HG03103 (cell line): ENCODE measurements at regions not wholly inside any gene's neighbourhood (a gene's known extent, or its start where the extent isn't known, plus 50 kb on each side); places are given as distances from the start of the nearest gene placed in this dataset.
"Not testable (repeated sequence)": the region's sequence is repeated elsewhere in the genome, so short reads cannot be mapped to it uniquely, and the experiment has no call there.

Source experiments
- ATAC-seq: cut with Tn5 transposase; IDR thresholded peaks from one replicate; pipeline ENCODE4 v1.9.1; 2021; ENCODE audit warnings: low read depth; ENCODE audit not compliant: unreplicated experiment

DNA sequence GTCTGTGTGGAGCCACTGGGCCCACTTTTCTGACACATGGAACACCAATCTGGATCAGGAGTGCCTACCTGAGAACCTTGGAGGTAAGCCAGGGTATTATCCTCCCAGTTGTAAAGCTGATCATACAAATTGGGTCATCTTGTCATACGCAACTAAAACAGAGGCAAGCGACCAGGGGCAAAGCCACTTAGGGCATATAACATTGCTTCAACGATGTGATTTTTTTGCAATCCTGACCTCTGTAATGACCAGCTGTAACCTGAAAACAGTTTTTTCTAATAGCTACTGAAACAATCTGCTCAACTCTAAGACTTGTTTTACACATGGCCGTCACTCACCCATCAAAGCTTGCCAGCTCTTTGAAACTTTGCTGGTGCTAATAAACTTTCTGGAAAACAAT, 261.5 kb upstream of the AGTR2 start:
- no peak for ATAC-seq

- ATAC-seq: no peak
Measured at GRCh38 chrX:115911967-115912366, 258.6 kb upstream of the AGTR2 start.

DNA sequence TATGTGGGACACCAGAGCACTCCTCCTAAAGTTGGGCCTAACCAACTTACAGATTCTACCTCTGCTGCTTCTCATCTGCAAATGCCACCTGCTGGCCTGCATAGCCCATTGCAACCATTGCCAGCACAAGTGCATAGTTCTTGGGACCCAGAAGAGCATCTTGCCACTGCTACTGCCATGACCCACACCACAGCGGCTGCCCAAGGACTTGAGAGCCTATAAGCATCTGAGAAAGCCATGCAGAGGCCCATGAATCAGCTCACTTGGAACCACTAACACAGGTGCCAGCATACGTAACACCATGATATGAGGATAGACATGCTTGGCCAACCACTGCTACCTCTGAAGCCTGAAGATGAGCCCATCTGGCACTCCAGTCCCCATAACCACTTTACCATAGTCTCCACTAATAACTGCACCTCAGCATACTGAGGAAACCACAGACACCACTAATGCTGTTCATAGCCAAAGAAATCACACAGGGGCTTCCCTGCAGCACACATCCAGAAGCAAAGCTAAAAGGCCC, 258.1 kb upstream of the AGTR2 start:
- ATAC-seq: peak; percentile 92

GRCh38 chrX:115913575-115913974, 257.0 kb upstream of the AGTR2 start:
- ATAC-seq: peak; percentile 46

DNA sequence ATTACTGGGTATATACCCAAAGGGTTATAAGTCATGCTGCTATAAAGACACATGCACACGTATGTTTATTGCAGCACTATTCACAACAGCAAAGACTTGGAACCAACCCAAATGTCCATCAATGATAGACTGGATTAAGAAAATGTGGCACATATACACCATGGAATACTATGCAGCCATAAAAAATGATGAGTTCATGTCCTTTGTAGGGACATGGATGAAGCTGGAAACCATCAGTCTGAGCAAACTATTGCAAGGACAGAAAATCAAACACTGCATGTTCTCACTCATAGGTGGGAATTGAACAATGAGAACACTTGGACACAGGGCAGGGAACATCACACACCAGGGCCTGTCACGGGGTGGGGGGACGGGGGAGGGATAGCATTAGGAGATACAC, 254.9 kb upstream of the AGTR2 start:
- not testable (repeated sequence) for ATAC-seq

- no peak for ATAC-seq
Measured at GRCh38 chrX:115929480-115929879, 241.1 kb upstream of the AGTR2 start.

- ATAC-seq: no peak
Measured at GRCh38 chrX:115936008-115936407, 234.5 kb upstream of the AGTR2 start.

DNA sequence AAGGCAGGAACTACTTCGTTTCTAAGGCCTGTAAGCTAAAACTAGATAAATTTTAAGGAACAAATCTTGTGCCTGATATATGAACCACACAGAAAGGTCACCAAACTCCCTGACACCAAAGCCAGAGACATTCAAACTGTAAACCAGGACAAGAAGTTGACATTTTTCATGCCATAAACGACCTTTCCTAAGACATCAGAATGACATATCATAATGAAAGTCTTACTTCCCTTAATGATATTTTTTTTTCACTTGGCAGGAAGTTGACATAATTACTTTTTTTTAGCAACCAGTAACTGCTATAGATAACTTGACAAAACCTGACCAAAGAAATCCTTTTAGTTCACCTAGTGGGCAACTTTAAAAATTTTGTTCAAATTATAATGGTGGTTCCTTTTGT, 231.5 kb upstream of the AGTR2 start:
- peak; percentile 50 for ATAC-seq

DNA sequence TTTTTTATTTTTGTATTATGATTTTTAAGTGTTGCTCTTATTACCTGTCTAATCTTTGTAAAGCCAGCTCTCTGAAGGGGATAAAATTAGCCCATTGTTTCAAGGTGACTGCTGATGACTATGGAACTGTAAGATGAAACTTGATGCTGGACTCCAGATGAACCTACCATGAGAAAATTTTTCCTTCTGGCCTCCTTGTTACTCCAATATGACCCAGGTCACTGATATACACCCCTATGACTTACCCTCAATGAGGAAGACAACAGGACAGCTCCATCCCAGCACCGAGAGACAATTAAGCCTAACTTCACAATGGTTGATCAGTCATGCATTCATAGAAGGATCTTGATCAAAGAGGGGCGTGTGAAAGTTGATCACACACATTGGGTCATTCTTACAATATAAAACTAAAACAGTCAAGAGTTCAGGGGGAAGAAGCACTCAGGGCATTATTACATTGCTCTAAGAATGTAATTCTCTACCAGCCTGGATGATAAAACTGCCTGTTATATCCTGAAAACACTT, 230.8 kb upstream of the AGTR2 start:
- ATAC-seq: peak; percentile 26

DNA sequence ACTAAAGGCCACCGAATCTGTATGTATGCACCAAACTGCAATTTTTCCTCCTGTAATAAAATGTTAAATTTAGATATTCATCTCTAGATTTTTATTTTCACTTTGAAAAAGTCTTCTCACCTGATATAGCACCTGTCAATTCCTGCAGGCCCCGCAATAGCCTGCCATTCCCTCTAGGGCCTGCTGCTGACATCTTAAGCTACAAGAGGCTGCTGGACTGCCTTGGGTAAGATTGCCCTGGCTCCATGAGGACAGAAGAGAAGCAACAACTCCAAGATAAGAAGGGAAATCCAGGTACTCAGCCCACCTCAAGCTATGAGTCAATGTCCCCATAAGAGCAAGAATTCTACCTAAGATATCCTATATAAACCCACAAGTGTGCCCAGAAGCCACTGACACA, 230.2 kb upstream of the AGTR2 start:
- ATAC-seq: no peak

GRCh38 chrX:115940888-115941332, 229.6 kb upstream of the AGTR2 start:
- ATAC-seq: peak; percentile 33

- no peak for ATAC-seq
Measured at GRCh38 chrX:115941388-115941787, 229.2 kb upstream of the AGTR2 start.

- no peak for ATAC-seq
Measured at GRCh38 chrX:115946059-115946458, 224.5 kb upstream of the AGTR2 start.

DNA sequence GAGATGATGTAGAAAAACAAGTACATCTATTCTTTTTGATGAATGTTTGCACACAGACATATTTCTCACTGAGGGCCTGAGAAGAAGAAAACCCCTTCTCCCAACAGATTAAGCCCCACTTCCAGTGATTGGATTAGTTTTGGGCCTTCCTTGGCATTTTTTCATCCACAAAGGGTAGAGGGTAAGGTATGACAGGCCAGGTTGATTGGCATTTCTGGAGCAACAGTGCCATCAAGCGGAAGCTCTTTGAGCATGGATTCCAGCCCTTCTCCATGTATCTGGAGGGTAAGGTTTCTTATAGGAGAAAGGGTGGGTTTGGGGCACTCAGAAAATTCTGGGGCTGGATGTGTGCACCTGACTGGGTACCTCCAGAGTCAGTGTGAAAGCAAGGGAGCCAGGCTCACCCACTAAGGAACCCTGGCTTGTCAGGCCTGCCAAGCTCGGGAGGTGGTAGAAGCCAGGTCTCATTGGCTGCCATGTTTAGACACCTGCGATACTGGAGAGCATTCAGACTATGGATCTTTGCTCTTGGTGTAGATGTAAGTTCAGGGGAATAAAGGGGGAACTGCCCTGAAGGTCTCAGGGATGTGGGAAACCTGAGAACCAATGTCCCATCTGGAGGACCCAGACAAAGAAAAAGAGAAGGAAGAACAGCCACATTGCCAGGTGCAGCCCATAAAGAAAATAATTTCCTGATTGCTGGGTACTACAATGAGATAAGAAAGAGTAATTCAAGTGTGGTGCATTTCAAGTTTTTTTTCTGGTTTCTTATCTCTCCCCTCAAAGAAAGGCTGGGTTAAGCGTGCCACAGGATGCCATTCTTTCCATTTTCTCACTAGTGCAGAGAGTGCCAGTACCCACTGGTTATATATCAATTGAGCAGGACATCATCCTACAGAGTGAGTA, 222.3 kb upstream of the AGTR2 start:
- no peak for ATAC-seq

DNA sequence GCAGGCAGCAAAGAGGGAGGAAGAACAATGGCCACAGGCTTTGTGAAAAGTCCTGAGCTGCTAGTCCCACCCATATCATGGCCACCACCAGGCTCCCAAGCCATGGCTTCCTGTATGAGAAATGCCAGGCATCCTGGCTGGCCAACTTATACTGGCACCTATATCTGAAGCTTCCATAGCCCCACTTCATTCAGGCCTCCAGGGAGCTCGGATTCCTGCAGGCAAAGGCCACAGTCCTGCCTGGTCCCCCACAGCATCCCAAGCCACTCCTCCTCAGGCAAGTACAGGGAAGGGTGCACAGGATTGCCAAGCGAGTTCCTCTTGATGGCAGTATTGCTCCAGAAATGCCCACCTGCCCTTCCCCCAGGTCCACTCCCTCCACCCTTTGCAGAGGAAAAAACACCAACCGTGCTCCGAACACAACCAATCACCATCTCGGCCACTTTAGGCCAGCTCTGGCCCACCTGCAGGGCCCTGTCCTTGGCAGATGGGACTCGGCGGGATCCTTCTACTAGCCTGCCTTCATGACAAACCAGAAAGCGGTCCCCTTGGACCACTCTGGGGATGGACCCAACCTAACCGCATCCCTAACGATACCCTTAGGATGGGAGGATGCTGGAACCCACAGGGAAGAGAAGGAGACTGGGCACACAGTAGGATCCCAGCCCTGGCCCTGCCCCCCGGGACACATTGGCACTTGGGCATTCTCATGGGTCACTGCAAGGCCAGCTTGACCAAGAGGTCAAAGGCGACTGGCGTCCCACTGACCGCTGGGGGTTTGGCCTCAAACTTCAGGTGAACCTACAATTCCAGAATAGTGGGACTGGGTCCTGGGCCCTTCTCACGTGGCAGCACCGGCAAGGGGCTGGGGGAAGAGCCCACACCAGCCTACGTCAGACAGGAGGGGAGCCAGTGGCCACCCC, 220.4 kb upstream of the AGTR2 start:
- no peak for ATAC-seq

GRCh38 chrX:115952417-115953092, 218.0 kb upstream of the AGTR2 start:
- ATAC-seq: no peak

DNA sequence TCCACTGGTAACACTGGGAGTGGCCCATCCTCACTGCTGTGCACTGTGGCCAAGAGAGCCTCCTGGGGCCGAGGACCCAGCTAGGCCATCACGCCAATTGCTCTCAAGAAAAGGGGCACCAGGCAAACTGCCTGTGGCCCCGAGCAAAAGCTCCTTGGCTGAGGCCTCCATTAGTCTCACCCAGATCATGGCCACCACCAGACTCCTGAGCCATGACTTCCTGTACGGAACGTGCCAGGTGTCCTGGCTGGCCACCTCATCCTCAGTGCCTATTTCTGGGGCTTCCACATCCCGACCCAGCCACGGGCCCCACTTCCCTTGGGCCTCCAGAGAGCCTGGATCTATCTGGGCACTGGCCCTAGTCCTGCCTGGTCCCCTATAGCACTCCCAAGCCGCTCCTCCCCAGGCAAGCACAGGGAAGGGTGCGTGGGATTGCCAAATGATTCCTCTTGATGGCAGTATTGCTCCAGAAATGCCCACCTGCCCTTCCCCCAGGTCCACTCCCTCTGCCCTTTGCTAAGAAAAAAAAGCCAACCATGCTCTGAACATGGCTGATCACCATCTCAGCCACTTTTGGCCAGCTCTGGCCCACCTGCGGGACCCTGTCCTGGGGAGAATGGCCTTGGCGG, 212.6 kb upstream of the AGTR2 start:
- no peak for ATAC-seq

GRCh38 chrX:115958687-115959359, 211.7 kb upstream of the AGTR2 start:
- ATAC-seq: no peak

GRCh38 chrX:115960440-115961084, 210.0 kb upstream of the AGTR2 start:
- no peak for ATAC-seq
